BE2C (cell line): ENCODE measurements at regions not wholly inside any gene's neighbourhood (a gene's known extent, or its start where the extent isn't known, plus 50 kb on each side); places are given as distances from the start of the nearest gene placed in this dataset.

ENCODE experiments used
- DNase-seq: peaks from one replicate; pipeline ENCODE4 v3.0.0-alpha.2; 2020
- H3K27me3 ChIP-seq: fragments of 250-450 bp; sonication (Bioruptor Pico); 2 replicates; pipeline ENCODE4 v1.5.1; 2020; ENCODE audit warnings: mild to moderate bottlenecking
- H3K36me3 ChIP-seq: fragments of 250-450 bp; sonication (Bioruptor Pico); 2 replicates; pipeline ENCODE4 v1.5.1; 2020; ENCODE audit warnings: mild to moderate bottlenecking
- H3K4me1 ChIP-seq: fragments of 250-450 bp; sonication (Bioruptor Pico); 2 replicates; pipeline ENCODE4 v1.5.1; 2020
- H3K4me3 ChIP-seq: 2 replicates; pipeline ENCODE4 v1.5.1; 2011; ENCODE audit warnings: low read depth, low read length
- H3K9me3 ChIP-seq: fragments of 250-450 bp; sonication (Bioruptor Pico); 2 replicates; pipeline ENCODE4 v1.5.1; 2020
- CTCF ChIP-seq: IDR thresholded peaks from 2 replicates; pipeline ENCODE4 v1.5.1; 2012; ENCODE audit warnings: mild to moderate bottlenecking, low read depth, low read length

GRCh38 chr4:130080872-130081451 lies 985.0 kb downstream of the C4orf33 start:
- H3K27me3 ChIP-seq: no peaks in the 10 kb centered on the region
- no peak overlapping the region for H3K4me3 ChIP-seq
- no peaks in the 10 kb centered on the region for H3K36me3 ChIP-seq
- no peak for DNase-seq
- H3K4me1 ChIP-seq: no peaks in the 10 kb centered on the region
- H3K9me3 ChIP-seq: 0 out of 2 replicates have a peak, but pooled peaks cover 2% of the 10 kb centered on the region
- no peak for TF ChIP-seq CTCF

GRCh38 chr4:130090427-130090826 lies 994.5 kb downstream of the C4orf33 start:
- no peaks in the 10 kb centered on the region for H3K4me1 ChIP-seq

GRCh38 chr4:130092187-130093015 lies 996.4 kb downstream of the C4orf33 start:
- no peak overlapping the region for H3K4me3 ChIP-seq
- TF ChIP-seq CTCF: no peak
- no peaks in the 10 kb centered on the region for H3K27me3 ChIP-seq
- no peaks in the 10 kb centered on the region for H3K36me3 ChIP-seq
- no peaks in the 10 kb centered on the region for H3K4me1 ChIP-seq
- DNase-seq: no peak
- H3K9me3 ChIP-seq: no peaks in the 10 kb centered on the region; the same call in 1 of the 2 replicates

More at GRCh38 chr4:130090427-130090826, 994.5 kb downstream of the C4orf33 start:
- TF ChIP-seq CTCF: no peak
- H3K36me3 ChIP-seq: no peaks in the 10 kb centered on the region
- no peaks in the 10 kb centered on the region; the same call in 1 of the 2 replicates for H3K9me3 ChIP-seq
- DNase-seq: no peak
- H3K4me3 ChIP-seq: no peak overlapping the region
- H3K27me3 ChIP-seq: no peaks in the 10 kb centered on the region

- no peaks in the 10 kb centered on the region for H3K4me1 ChIP-seq
- no peaks in the 10 kb centered on the region for H3K36me3 ChIP-seq
- no peak for DNase-seq
- no peak overlapping the region for H3K4me3 ChIP-seq
- no peak for TF ChIP-seq CTCF
- no peaks in the 10 kb centered on the region for H3K27me3 ChIP-seq
- no peaks in the 10 kb centered on the region for H3K9me3 ChIP-seq
These were observed 1003.2 kb downstream of the C4orf33 start for GRCh38 chr4:130099105-130099504.

GRCh38 chr4:130110189-130110588 lies 1014.2 kb downstream of the C4orf33 start:
- DNase-seq: no peak

More at GRCh38 chr4:130110189-130110588, 1014.2 kb downstream of the C4orf33 start:
- peaks cover 4% of the 10 kb centered on the region for H3K4me1 ChIP-seq
- no peak overlapping the region for H3K4me3 ChIP-seq
- H3K27me3 ChIP-seq: no peaks in the 10 kb centered on the region
- no peaks in the 10 kb centered on the region for H3K36me3 ChIP-seq
- H3K9me3 ChIP-seq: no peaks in the 10 kb centered on the region
- TF ChIP-seq CTCF: no peak
